ENCODE measurements at regions not wholly inside any gene's neighbourhood (a gene's known extent, or its start where the extent isn't known, plus 50 kb on each side); places are given as distances from the start of the nearest gene placed in this dataset.

- ChIA-PET CTCF (no interaction called here), POLR2A (no interaction called here)
- intact Hi-C loops (cut with micrococcal nuclease; ENCODE audit: unreplicated experiment): no loop called here
- Histone ChIP-seq H3K9me3 (ENCODE audit: control insufficient read depth, insufficient read depth, low read depth, low read length) (no peaks in the 10 kb centered on the region), H3K4me3 (ENCODE audit: low read depth in 2 of 2, low read length in 2 of 2) (no peak overlapping the region), H3K36me3 (ENCODE audit: control insufficient read depth, insufficient read depth, low read length) (no peaks in the 10 kb centered on the region), H3K4me1 (ENCODE audit: control insufficient read depth, insufficient read depth, low read length) (peaks cover 8% of the 10 kb centered on the region; the same call in 1 of the 2 replicates), H3K27ac (ENCODE audit: low read length) (no peak overlapping the region), H3K27me3 (ENCODE audit: control insufficient read depth, insufficient read depth, low read length) (no peaks in the 10 kb centered on the region)
- in situ Hi-C loops (cut with HindIII; ENCODE audit: low pct_unique_long_range_greater_than_20kb, low sequenced_read_pairs): no loop called here
- no peak for ATAC-seq
- BruUV-seq (replicated peaks): no TSS peak
- no peak for DNase-seq (ENCODE audit: low read depth, low spot score)
- TF ChIP-seq, protein P1, sequence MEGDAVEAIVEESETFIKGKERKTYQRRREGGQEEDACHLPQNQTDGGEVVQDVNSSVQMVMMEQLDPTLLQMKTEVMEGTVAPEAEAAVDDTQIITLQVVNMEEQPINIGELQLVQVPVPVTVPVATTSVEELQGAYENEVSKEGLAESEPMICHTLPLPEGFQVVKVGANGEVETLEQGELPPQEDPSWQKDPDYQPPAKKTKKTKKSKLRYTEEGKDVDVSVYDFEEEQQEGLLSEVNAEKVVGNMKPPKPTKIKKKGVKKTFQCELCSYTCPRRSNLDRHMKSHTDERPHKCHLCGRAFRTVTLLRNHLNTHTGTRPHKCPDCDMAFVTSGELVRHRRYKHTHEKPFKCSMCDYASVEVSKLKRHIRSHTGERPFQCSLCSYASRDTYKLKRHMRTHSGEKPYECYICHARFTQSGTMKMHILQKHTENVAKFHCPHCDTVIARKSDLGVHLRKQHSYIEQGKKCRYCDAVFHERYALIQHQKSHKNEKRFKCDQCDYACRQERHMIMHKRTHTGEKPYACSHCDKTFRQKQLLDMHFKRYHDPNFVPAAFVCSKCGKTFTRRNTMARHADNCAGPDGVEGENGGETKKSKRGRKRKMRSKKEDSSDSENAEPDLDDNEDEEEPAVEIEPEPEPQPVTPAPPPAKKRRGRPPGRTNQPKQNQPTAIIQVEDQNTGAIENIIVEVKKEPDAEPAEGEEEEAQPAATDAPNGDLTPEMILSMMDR (IDR thresholded peaks at IDR 0.05): no peak
- TF ChIP-seq TCF7L2 (IDR thresholded peaks at IDR 0.05; ENCODE audit: low read depth, low read length) (no peak), POLR2AphosphoS5 (IDR thresholded peaks at IDR 0.05; ENCODE audit: low read depth, low read length) (no peak), SIN3A (IDR thresholded peaks at IDR 0.05; ENCODE audit: borderline replicate concordance, insufficient read depth, low read depth, low read length) (no peak)
- TF ChIP-seq, protein P2, sequence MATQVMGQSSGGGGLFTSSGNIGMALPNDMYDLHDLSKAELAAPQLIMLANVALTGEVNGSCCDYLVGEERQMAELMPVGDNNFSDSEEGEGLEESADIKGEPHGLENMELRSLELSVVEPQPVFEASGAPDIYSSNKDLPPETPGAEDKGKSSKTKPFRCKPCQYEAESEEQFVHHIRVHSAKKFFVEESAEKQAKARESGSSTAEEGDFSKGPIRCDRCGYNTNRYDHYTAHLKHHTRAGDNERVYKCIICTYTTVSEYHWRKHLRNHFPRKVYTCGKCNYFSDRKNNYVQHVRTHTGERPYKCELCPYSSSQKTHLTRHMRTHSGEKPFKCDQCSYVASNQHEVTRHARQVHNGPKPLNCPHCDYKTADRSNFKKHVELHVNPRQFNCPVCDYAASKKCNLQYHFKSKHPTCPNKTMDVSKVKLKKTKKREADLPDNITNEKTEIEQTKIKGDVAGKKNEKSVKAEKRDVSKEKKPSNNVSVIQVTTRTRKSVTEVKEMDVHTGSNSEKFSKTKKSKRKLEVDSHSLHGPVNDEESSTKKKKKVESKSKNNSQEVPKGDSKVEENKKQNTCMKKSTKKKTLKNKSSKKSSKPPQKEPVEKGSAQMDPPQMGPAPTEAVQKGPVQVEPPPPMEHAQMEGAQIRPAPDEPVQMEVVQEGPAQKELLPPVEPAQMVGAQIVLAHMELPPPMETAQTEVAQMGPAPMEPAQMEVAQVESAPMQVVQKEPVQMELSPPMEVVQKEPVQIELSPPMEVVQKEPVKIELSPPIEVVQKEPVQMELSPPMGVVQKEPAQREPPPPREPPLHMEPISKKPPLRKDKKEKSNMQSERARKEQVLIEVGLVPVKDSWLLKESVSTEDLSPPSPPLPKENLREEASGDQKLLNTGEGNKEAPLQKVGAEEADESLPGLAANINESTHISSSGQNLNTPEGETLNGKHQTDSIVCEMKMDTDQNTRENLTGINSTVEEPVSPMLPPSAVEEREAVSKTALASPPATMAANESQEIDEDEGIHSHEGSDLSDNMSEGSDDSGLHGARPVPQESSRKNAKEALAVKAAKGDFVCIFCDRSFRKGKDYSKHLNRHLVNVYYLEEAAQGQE (IDR thresholded peaks at IDR 0.05; ENCODE audit: insufficient read depth in 1 of 2, low read depth in 2 of 2, low read length in 1 of 2): no peak
Measured at GRCh38 chr11:129320494-129320893, 55.2 kb upstream of the BARX2 start.

DNA sequence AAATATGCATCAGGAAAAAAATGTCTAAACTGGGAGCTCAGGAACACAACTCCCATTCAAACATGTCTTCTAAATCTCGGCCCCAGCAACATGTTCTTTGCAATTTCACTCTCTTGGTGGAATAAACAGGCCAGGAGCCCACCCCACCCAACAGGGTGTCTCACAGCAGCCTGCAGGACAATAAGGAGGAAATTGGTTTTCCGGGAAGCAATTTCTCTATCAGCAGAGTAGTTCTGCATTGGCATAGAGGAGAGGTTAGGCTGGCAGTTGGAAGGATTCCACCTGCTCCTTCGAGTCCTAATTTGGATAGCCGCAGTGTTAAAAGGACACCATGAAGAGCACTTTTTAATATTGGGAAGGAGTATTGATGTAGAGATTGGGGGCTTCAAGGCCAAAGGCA is 55.9 kb upstream of the BARX2 start:
- Histone ChIP-seq H3K4me1 (ENCODE audit: control insufficient read depth, insufficient read depth, low read length) (peaks cover 6% of the 10 kb centered on the region; the same call in 1 of the 2 replicates), H3K36me3 (ENCODE audit: control insufficient read depth, insufficient read depth, low read length) (no peaks in the 10 kb centered on the region), H3K27ac (ENCODE audit: low read length) (no peak overlapping the region), H3K4me3 (ENCODE audit: low read depth in 2 of 2, low read length in 2 of 2) (no peak overlapping the region), H3K9me3 (ENCODE audit: control insufficient read depth, insufficient read depth, low read depth, low read length) (no peaks in the 10 kb centered on the region), H3K27me3 (ENCODE audit: control insufficient read depth, insufficient read depth, low read length) (no peaks in the 10 kb centered on the region)
- POLR2A ChIA-PET: no interaction called here
- DNase-seq (ENCODE audit: low read depth, low spot score): no peak
- TF ChIP-seq, protein P2 (IDR thresholded peaks at IDR 0.05; ENCODE audit: insufficient read depth in 1 of 2, low read depth in 2 of 2, low read length in 1 of 2): no peak
- TF ChIP-seq TCF7L2 (IDR thresholded peaks at IDR 0.05; ENCODE audit: low read depth, low read length) (no peak), SIN3A (IDR thresholded peaks at IDR 0.05; ENCODE audit: borderline replicate concordance, insufficient read depth, low read depth, low read length) (no peak), POLR2AphosphoS5 (IDR thresholded peaks at IDR 0.05; ENCODE audit: low read depth, low read length) (no peak)
- TF ChIP-seq, protein P1 (IDR thresholded peaks at IDR 0.05): no peak
- in situ Hi-C loops (cut with HindIII; ENCODE audit: low pct_unique_long_range_greater_than_20kb, low sequenced_read_pairs): no loop called here
- no peak for ATAC-seq
- CTCF ChIA-PET: no interaction called here
- intact Hi-C loops (cut with micrococcal nuclease; ENCODE audit: unreplicated experiment): no loop called here
- BruUV-seq (replicated peaks): no TSS peak
